Mesodermal cell (in vitro differentiated cells): ENCODE measurements at regions not wholly inside any gene's neighbourhood (a gene's known extent, or its start where the extent isn't known, plus 50 kb on each side); places are given as distances from the start of the nearest gene placed in this dataset.

Experiments
- H3K27ac ChIP-seq: 2 replicates; pipeline ENCODE4 v1.7.0; 2013; ENCODE audit warnings: mild to moderate bottlenecking, low read depth, low read length, moderate library complexity; ENCODE audit not compliant: severe bottlenecking
- H3K36me3 ChIP-seq: 2 replicates; pipeline ENCODE4 v1.7.1; 2013; ENCODE audit warnings: mild to moderate bottlenecking, low read length, moderate library complexity; ENCODE audit not compliant: control insufficient read depth, insufficient read depth
- H3K4me1 ChIP-seq: one replicate; pipeline ENCODE4 v1.7.1; 2013; ENCODE audit warnings: mild to moderate bottlenecking, low read length; ENCODE audit not compliant: insufficient read depth, control insufficient read depth, poor library complexity, severe bottlenecking
- H3K4me3 ChIP-seq: 2 replicates; pipeline ENCODE4 v1.7.0; 2013; ENCODE audit warnings: low read length, control low read depth, mild to moderate bottlenecking; ENCODE audit not compliant: insufficient read depth, poor library complexity, severe bottlenecking; ENCODE audit errors: extremely low read depth
- H3K9me3 ChIP-seq: 2 replicates; pipeline ENCODE4 v1.7.1; 2013; ENCODE audit warnings: mild to moderate bottlenecking, low read length, moderate library complexity; ENCODE audit not compliant: control insufficient read depth
- WGBS, 2 experiments: methylation state at CpG; one replicate each; pipeline ENCODE4 v1.1.5; 2013; ENCODE audit warnings: missing lambda C conversion rate in 2 of 2; ENCODE audit not compliant: insufficient coverage in 2 of 2; 5-methylcytosine and 5-hydroxymethylcytosine counted together

GRCh38 chr5:57102189-57102904 lies 71.5 kb upstream of the GPBP1 start:
- Histone ChIP-seq H3K27ac (no peak overlapping the region), H3K36me3 (no peaks in the 10 kb centered on the region), H3K4me3 (no peak overlapping the region), H3K9me3 (peaks cover 4% of the 10 kb centered on the region), H3K4me1 (no peaks in the 10 kb centered on the region)
- 90 to 94% methylated on average over 2 to 4 of the region's 8 CpGs for WGBS, 2 experiments

DNA sequence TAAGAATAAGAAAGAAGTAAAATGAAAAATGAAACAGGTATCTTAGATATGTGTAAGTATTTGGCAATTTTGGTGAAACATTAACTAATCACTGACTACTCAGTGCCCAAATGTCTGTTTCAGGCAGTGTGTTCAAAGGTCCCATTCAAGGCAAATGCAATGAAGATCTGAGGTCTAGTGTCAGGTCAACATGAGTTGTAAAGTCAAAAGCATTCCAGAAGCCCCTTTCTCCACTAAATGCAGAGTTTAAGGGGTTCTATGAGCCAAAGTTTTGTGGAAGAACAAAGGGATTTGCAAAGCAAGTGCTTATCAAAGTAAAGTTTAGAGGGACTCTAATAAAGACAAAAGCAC lies 71.0 kb upstream of the GPBP1 start:
- H3K9me3 ChIP-seq: peaks cover 3% of the 10 kb centered on the region
- no peak overlapping the region for H3K27ac ChIP-seq
- no peaks in the 10 kb centered on the region for H3K36me3 ChIP-seq
- H3K4me3 ChIP-seq: no peak overlapping the region
- no peaks in the 10 kb centered on the region for H3K4me1 ChIP-seq

GRCh38 chr5:57103317-57103907 lies 70.4 kb upstream of the GPBP1 start:
- Histone ChIP-seq H3K4me3 (no peak overlapping the region), H3K27ac (no peak overlapping the region), H3K36me3 (no peaks in the 10 kb centered on the region), H3K9me3 (no peaks in the 10 kb centered on the region), H3K4me1 (no peaks in the 10 kb centered on the region)
- WGBS, 2 experiments: 87 to 92% methylated on average over 3 to 4 of the region's 5 CpGs

DNA sequence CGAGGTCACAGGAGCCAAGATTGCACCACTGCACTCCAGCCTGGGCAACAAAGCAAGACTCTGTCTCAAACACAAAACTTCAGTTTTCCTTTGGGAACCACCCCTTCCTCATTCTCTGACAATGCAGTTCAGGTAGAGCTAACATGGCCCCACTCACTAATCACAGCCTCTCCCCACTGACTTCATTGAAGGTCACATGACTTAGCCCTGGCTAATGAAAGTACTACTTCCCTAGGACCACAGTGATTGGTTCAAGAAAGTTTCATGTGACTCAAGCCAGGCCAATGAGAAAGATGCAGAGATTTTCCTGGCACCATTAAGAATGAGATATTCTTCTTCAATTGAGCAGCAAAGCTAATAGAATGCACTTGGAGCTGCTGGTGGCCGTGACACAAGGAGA lies 67.2 kb upstream of the GPBP1 start:
- no peak overlapping the region for H3K27ac ChIP-seq
- no peaks in the 10 kb centered on the region for H3K36me3 ChIP-seq
- H3K4me3 ChIP-seq: no peak overlapping the region
- no peaks in the 10 kb centered on the region for H3K4me1 ChIP-seq
- H3K9me3 ChIP-seq: no peaks in the 10 kb centered on the region
- 72 to 100% methylated on average over 2 of the region's 2 CpGs for WGBS, 2 experiments

GRCh38 chr5:57111993-57112392 lies 61.9 kb upstream of the GPBP1 start:
- Histone ChIP-seq H3K27ac (no peak overlapping the region), H3K4me3 (no peak overlapping the region), H3K9me3 (no peaks in the 10 kb centered on the region), H3K4me1 (peaks cover 8% of the 10 kb centered on the region), H3K36me3 (no peaks in the 10 kb centered on the region)
- WGBS, 2 experiments: 70 to 79% methylated on average over 1 to 2 of the region's 2 CpGs

- Histone ChIP-seq H3K9me3 (no peaks in the 10 kb centered on the region), H3K27ac (no peak overlapping the region), H3K4me3 (no peak overlapping the region), H3K36me3 (no peaks in the 10 kb centered on the region), H3K4me1 (peaks cover 8% of the 10 kb centered on the region)
These were observed 60.4 kb upstream of the GPBP1 start for GRCh38 chr5:57113481-57113880.

- Histone ChIP-seq H3K36me3 (no peaks in the 10 kb centered on the region), H3K27ac (no peak overlapping the region), H3K4me3 (no peak overlapping the region), H3K4me1 (peaks cover 8% of the 10 kb centered on the region), H3K9me3 (peaks cover 1% of the 10 kb centered on the region)
- 56% methylated on average over 1 of the region's 1 CpG; no CpG with 5 or more reads in 1 of the 2 experiments for WGBS, 2 experiments
These were observed 56.3 kb upstream of the GPBP1 start for GRCh38 chr5:57117596-57117995.

GRCh38 chr5:57119031-57119430 lies 54.8 kb upstream of the GPBP1 start:
- H3K4me3 ChIP-seq: no peak overlapping the region
- no peak overlapping the region for H3K27ac ChIP-seq
- WGBS, 2 experiments: 83 to 100% methylated on average over 1 to 3 of the region's 3 CpGs
- no peaks in the 10 kb centered on the region for H3K36me3 ChIP-seq
- peaks cover 8% of the 10 kb centered on the region for H3K4me1 ChIP-seq
- peaks cover 10% of the 10 kb centered on the region for H3K9me3 ChIP-seq

DNA sequence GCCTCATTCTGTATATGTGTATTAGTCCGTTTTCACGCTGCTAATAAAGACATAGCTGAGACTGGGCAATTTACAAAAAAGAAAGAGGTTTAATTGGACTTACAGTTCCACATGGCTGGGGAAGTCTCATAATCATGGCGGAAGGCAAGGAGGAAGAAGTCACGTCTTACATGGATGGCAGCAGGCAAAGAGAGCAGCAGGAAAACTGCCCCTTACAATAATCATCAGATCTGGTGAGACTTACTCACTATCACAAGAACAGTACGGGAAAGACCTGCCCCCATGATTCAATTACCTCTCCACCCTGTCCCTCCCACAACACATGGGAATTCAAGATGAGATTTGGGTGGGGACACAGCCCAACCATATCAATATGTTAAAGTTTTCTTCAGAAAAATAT lies 49.8 kb upstream of the GPBP1 start:
- Histone ChIP-seq H3K4me3 (no peak overlapping the region), H3K9me3 (peaks cover 10% of the 10 kb centered on the region), H3K36me3 (no peaks in the 10 kb centered on the region), H3K4me1 (no peaks in the 10 kb centered on the region), H3K27ac (no peak overlapping the region)
- WGBS, 2 experiments: 88 to 95% methylated on average over 5 of the region's 5 CpGs
